Vagina (tissue), 2 donors: ENCODE measurements at regions not wholly inside any gene's neighbourhood (a gene's known extent, or its start where the extent isn't known, plus 50 kb on each side); places are given as distances from the start of the nearest gene placed in this dataset.

Source experiments
- POLR2A ChIP-seq, 2 donors: fragments of 450-650 bp; IDR thresholded peaks; one replicate each; pipeline ENCODE4 v1.6.1; 2017; ENCODE audit warnings: antibody characterized with exemption in 2 of 2, mild to moderate bottlenecking in 2 of 2, moderate library complexity in 2 of 2
- TF ChIP-seq, protein P1 (sequence below), 3 experiments: fragments of 450-650 bp in 2 of 3; fragments of 200-600 bp in 1 of 3; sonication (generic) in 1 of 3; IDR thresholded peaks; one replicate each; pipeline ENCODE4 v1.5.1; 2017 to 2019; ENCODE audit warnings: antibody characterized with exemption in 3 of 3, mild to moderate bottlenecking in 2 of 3, moderate library complexity in 2 of 3

DNA sequence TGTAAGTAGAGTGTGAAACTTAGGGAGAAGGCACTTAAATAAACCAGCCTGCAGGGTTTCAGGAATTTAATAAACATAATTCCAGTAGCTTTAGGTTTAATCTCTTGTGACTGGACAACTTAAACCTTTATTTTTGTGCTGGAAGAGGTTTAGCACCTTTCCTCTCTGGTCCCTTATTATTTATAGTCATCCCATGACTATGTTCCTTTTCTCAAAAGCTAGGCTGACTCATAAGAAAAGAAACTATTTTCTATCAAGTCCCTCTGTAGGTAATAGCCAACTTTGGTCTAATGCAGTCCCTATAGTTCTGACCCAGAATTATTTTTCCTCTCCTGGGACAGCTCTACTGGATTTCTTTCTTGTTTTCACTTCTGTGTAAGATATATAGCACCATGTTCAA lies 588.9 kb downstream of the NR2F1-AS1 start:
- TF ChIP-seq, protein P1, sequence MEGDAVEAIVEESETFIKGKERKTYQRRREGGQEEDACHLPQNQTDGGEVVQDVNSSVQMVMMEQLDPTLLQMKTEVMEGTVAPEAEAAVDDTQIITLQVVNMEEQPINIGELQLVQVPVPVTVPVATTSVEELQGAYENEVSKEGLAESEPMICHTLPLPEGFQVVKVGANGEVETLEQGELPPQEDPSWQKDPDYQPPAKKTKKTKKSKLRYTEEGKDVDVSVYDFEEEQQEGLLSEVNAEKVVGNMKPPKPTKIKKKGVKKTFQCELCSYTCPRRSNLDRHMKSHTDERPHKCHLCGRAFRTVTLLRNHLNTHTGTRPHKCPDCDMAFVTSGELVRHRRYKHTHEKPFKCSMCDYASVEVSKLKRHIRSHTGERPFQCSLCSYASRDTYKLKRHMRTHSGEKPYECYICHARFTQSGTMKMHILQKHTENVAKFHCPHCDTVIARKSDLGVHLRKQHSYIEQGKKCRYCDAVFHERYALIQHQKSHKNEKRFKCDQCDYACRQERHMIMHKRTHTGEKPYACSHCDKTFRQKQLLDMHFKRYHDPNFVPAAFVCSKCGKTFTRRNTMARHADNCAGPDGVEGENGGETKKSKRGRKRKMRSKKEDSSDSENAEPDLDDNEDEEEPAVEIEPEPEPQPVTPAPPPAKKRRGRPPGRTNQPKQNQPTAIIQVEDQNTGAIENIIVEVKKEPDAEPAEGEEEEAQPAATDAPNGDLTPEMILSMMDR (IDR thresholded peaks at IDR 0.05): no peak
- no peak for TF ChIP-seq POLR2A (IDR thresholded peaks at IDR 0.05)
